ENCODE measurements at regions not wholly inside any gene's neighbourhood (a gene's known extent, or its start where the extent isn't known, plus 50 kb on each side); places are given as distances from the start of the nearest gene placed in this dataset.

- ATAC-seq = no peak
Measured at GRCh38 chr4:135824759-135825296, 1623.2 kb upstream of the PABPC4L start.

GRCh38 chr4:135804785-135805184 lies 1603.2 kb upstream of the PABPC4L start:
- no peak for DNase-seq
- intact Hi-C loops (cut with micrococcal nuclease) = no loop called here
- no peak for ATAC-seq

More at GRCh38 chr4:135824759-135825296, 1623.2 kb upstream of the PABPC4L start:
- no peak for DNase-seq
- intact Hi-C loops (cut with micrococcal nuclease) = no loop called here

- intact Hi-C loops (cut with micrococcal nuclease) = no loop called here
- DNase-seq (no peak), ATAC-seq (no peak)
Measured at GRCh38 chr4:135777361-135777760, 1575.8 kb upstream of the PABPC4L start.

- DNase-seq = no peak
- intact Hi-C loops (cut with micrococcal nuclease) = no loop called here
- ATAC-seq = no peak
Measured at GRCh38 chr4:135775909-135776308, 1574.3 kb upstream of the PABPC4L start.

- no peak for ATAC-seq
- intact Hi-C loops (cut with micrococcal nuclease) = no loop called here
Measured at GRCh38 chr4:135770505-135770904, 1568.9 kb upstream of the PABPC4L start.

GRCh38 chr4:135744928-135745327 lies 1543.3 kb upstream of the PABPC4L start:
- ATAC-seq (no peak), DNase-seq (no peak)
- intact Hi-C loops (cut with micrococcal nuclease) = no loop called here

More at GRCh38 chr4:135770505-135770904, 1568.9 kb upstream of the PABPC4L start:
- no peak for DNase-seq

GRCh38 chr4:135741583-135741982 lies 1540.0 kb upstream of the PABPC4L start:
- intact Hi-C loops (cut with micrococcal nuclease) = no loop called here
- ATAC-seq (no peak), DNase-seq (no peak)

- intact Hi-C loops (cut with micrococcal nuclease) = no loop called here
- ATAC-seq (no peak), DNase-seq (no peak)
Measured at GRCh38 chr4:135739354-135739753, 1537.8 kb upstream of the PABPC4L start.

- intact Hi-C loops (cut with micrococcal nuclease) = no loop called here
- no peak for ATAC-seq
Measured at GRCh38 chr4:135735512-135735911, 1533.9 kb upstream of the PABPC4L start.

GRCh38 chr4:135732448-135732847 lies 1530.9 kb upstream of the PABPC4L start:
- DNase-seq (no peak), ATAC-seq (no peak)
- intact Hi-C loops (cut with micrococcal nuclease) = no loop called here

More at GRCh38 chr4:135735512-135735911, 1533.9 kb upstream of the PABPC4L start:
- DNase-seq = no peak

- ATAC-seq (no peak), DNase-seq (no peak)
- intact Hi-C loops (cut with micrococcal nuclease) = no loop called here
Measured at GRCh38 chr4:135731682-135732081, 1530.1 kb upstream of the PABPC4L start.

- intact Hi-C loops (cut with micrococcal nuclease) = no loop called here
- no peak for DNase-seq
- ATAC-seq = no peak
Measured at GRCh38 chr4:135724421-135724820, 1522.8 kb upstream of the PABPC4L start.

GRCh38 chr4:135718019-135718418 lies 1516.4 kb upstream of the PABPC4L start:
- DNase-seq = no peak
- ATAC-seq = no peak
- intact Hi-C loops (cut with micrococcal nuclease) = no loop called here

GRCh38 chr4:135705343-135705742 lies 1503.8 kb upstream of the PABPC4L start:
- ATAC-seq (no peak), DNase-seq (no peak)
- intact Hi-C loops (cut with micrococcal nuclease) = no loop called here

GRCh38 chr4:135694066-135694465 lies 1492.5 kb upstream of the PABPC4L start:
- ATAC-seq (no peak), DNase-seq (no peak)
- intact Hi-C loops (cut with micrococcal nuclease) = no loop called here

- intact Hi-C loops (cut with micrococcal nuclease) = no loop called here
- ATAC-seq (no peak), DNase-seq (no peak)
Measured at GRCh38 chr4:135684001-135684400, 1482.4 kb upstream of the PABPC4L start.

GRCh38 chr4:135672202-135672601 lies 1470.6 kb upstream of the PABPC4L start:
- peak; percentile 65 for ATAC-seq
- DNase-seq = no peak
- intact Hi-C loops (cut with micrococcal nuclease) = no loop called here

GRCh38 chr4:135670548-135670947 lies 1469.0 kb upstream of the PABPC4L start:
- intact Hi-C loops (cut with micrococcal nuclease) = no loop called here
- no peak for ATAC-seq
- DNase-seq = no peak

Data from left ventricle myocardium superior (tissue), 1 donor.